GM23338 (cell line): ENCODE measurements at regions not wholly inside any gene's neighbourhood (a gene's known extent, or its start where the extent isn't known, plus 50 kb on each side); places are given as distances from the start of the nearest gene placed in this dataset.

ENCODE experiments used
- ATAC-seq: fragments of 200-7000 bp; cut with Tn5 transposase; 3 replicates; pipeline ENCODE4 v1.9.1; 2020
- DNase-seq: peaks from one replicate; pipeline ENCODE4 v3.0.0-alpha.2; 2015; ENCODE audit warnings: low spot score
- H2AFZ ChIP-seq: fragments of 200-600 bp; sonication (generic); 2 replicates; pipeline ENCODE4 v1.8.0; 2016; ENCODE audit warnings: antibody characterized with exemption, mild to moderate bottlenecking, moderate library complexity
- H3F3A ChIP-seq: fragments of 200-600 bp; sonication (generic); replicated peaks from 2 replicates; pipeline ENCODE4 v1.8.0; 2017; ENCODE audit warnings: antibody characterized with exemption, mixed run types, low read depth
- H3K27ac ChIP-seq: fragments of 200-600 bp; sonication (generic); 2 replicates; pipeline ENCODE4 v1.6.1; 2016; ENCODE audit warnings: low read depth
- H3K27me3 ChIP-seq: fragments of 200-600 bp; sonication (generic); 2 replicates; pipeline ENCODE4 v1.8.0; 2016; ENCODE audit warnings: mild to moderate bottlenecking, mixed run types, moderate library complexity; ENCODE audit not compliant: insufficient read depth
- H3K36me3 ChIP-seq: fragments of 200-600 bp; sonication (generic); 2 replicates; pipeline ENCODE4 v1.8.0; 2016; ENCODE audit warnings: mild to moderate bottlenecking; ENCODE audit not compliant: insufficient read depth
- H3K4me1 ChIP-seq: fragments of 200-600 bp; sonication (generic); 2 replicates; pipeline ENCODE4 v1.8.0; 2016; ENCODE audit warnings: mild to moderate bottlenecking, moderate library complexity; ENCODE audit not compliant: insufficient read depth
- H3K4me2 ChIP-seq: fragments of 200-600 bp; sonication (generic); 2 replicates; pipeline ENCODE4 v1.7.1; 2017; ENCODE audit warnings: mixed run types
- H3K4me3 ChIP-seq: fragments of 200-600 bp; sonication (generic); 2 replicates; pipeline ENCODE4 v1.6.1; 2016; ENCODE audit warnings: mixed run types
- H3K79me2 ChIP-seq: fragments of 200-600 bp; sonication (generic); replicated peaks from 2 replicates; pipeline ENCODE4 v1.8.0; 2017; ENCODE audit warnings: mild to moderate bottlenecking; ENCODE audit not compliant: insufficient read depth
- H3K9me2 ChIP-seq: fragments of 200-600 bp; sonication (generic); 2 replicates; pipeline ENCODE4 v1.8.0; 2017; ENCODE audit not compliant: insufficient read depth
- H4K20me1 ChIP-seq: fragments of 200-600 bp; sonication (generic); replicated peaks from 2 replicates; pipeline ENCODE4 v1.8.0; 2017; ENCODE audit warnings: mild to moderate bottlenecking; ENCODE audit not compliant: insufficient read depth
- H3K27ac Mint-ChIP-seq: 2 replicates; pipeline ENCODE4 v1.8.0; 2020; ENCODE audit warnings: inconsistent platforms, mild to moderate bottlenecking, moderate library complexity, mixed read lengths
- H3K27me3 Mint-ChIP-seq: 3 replicates; pipeline ENCODE4 v1.8.0; 2022; ENCODE audit warnings: low read depth, mild to moderate bottlenecking, moderate library complexity, mixed read lengths, inconsistent platforms; ENCODE audit not compliant: insufficient read depth, poor library complexity
- H3K36me3 Mint-ChIP-seq: 3 replicates; pipeline ENCODE4 v1.8.0; 2021; ENCODE audit warnings: low read depth, mild to moderate bottlenecking, inconsistent platforms, moderate library complexity, mixed read lengths
- H3K4me1 Mint-ChIP-seq: 3 replicates; pipeline ENCODE4 v1.8.0; 2020; ENCODE audit warnings: mild to moderate bottlenecking, inconsistent platforms, mixed read lengths
- H3K4me3 Mint-ChIP-seq: 3 replicates; pipeline ENCODE4 v1.8.0; 2021; ENCODE audit warnings: moderate library complexity, mild to moderate bottlenecking, inconsistent platforms, mixed read lengths
- H3K9me3 Mint-ChIP-seq: 3 replicates; pipeline ENCODE4 v1.8.0; 2020; ENCODE audit warnings: moderate library complexity, mild to moderate bottlenecking, inconsistent platforms, mixed read lengths
- CREB1 ChIP-seq: fragments of 250-450 bp; sonication (Bioruptor Pico); IDR thresholded peaks from 2 replicates; pipeline ENCODE4 v1.5.0; 2020; ENCODE audit warnings: low read depth, mild to moderate bottlenecking, moderate library complexity
- CTCF ChIP-seq, 2 experiments: fragments of 200-600 bp in 1 of 2; sonication (generic) in 1 of 2; conservative IDR thresholded peaks; 2 replicates each; pipeline versions ENCODE4 v1.5.1 to v1.6.1; 2016 to 2017; ENCODE audit warnings: antibody characterized with exemption in 2 of 2, low read depth in 2 of 2, mild to moderate bottlenecking in 2 of 2, moderate library complexity in 1 of 2
- ETS1 ChIP-seq: IDR thresholded peaks from 2 replicates; pipeline ENCODE4 v1.6.1; 2016; ENCODE audit warnings: antibody characterized with exemption
- EZH2 ChIP-seq: fragments of 200-600 bp; sonication (generic); IDR thresholded peaks from one replicate; pipeline ENCODE4 v1.8.0; 2017; ENCODE audit warnings: antibody characterized with exemption, mild to moderate bottlenecking, low read depth; ENCODE audit not compliant: unreplicated experiment
- NANOG ChIP-seq: IDR thresholded peaks from 2 replicates; pipeline ENCODE4 v1.6.1; 2016; ENCODE audit warnings: antibody characterized with exemption, borderline replicate concordance
- REST ChIP-seq: IDR thresholded peaks from one replicate; pipeline ENCODE4 v1.6.1; 2018; ENCODE audit warnings: antibody characterized with exemption; ENCODE audit not compliant: unreplicated experiment
- ZNF114 ChIP-seq: fragments of 250-450 bp; sonication (Bioruptor Pico); IDR thresholded peaks from 2 replicates; pipeline ENCODE4 v1.5.0; 2020; ENCODE audit warnings: mild to moderate bottlenecking, moderate library complexity
- ZNF462 ChIP-seq: fragments of 250-450 bp; sonication (Bioruptor Pico); IDR thresholded peaks from 2 replicates; pipeline ENCODE4 v1.5.0; 2020; ENCODE audit warnings: mild to moderate bottlenecking, moderate library complexity

GRCh38 chr4:122219356-122219755, 67.2 kb downstream of the BLTP1 start (continued):
- no peak for TF ChIP-seq REST
- no peak for TF ChIP-seq EZH2
- no peak for TF ChIP-seq ZNF114 (CRISPR knock-in tag)

GRCh38 chr4:122221322-122221721, 69.2 kb downstream of the BLTP1 start:
- no peaks in the 10 kb centered on the region for H3K9me2 ChIP-seq
- no peaks in the 10 kb centered on the region for H3K9me3 Mint-ChIP-seq
- no peaks in the 10 kb centered on the region for H3K27me3 Mint-ChIP-seq
- H3K27ac Mint-ChIP-seq, result no peak overlapping the region
- ATAC-seq (no peak), DNase-seq (no peak)
- no peak overlapping the region for H2AFZ ChIP-seq
- H3K4me3 Mint-ChIP-seq, result no peak overlapping the region
- H3K4me2 ChIP-seq, result no peak overlapping the region
- H3K4me1 ChIP-seq, result peaks cover 2% of the 10 kb centered on the region; the same call in 1 of the 2 replicates
- H3K4me1 Mint-ChIP-seq, result peaks cover 9% of the 10 kb centered on the region; the same call in 2 of the 3 replicates
- no peaks in the 10 kb centered on the region for H3F3A ChIP-seq
- H3K79me2 ChIP-seq, result no peaks in the 10 kb centered on the region
- peaks cover 4% of the 10 kb centered on the region; the same call in 1 of the 2 replicates for H3K36me3 ChIP-seq
- H3K27me3 ChIP-seq, result no peaks in the 10 kb centered on the region
- H3K27ac ChIP-seq, result no peak overlapping the region
- H3K36me3 Mint-ChIP-seq, result peaks cover 4% of the 10 kb centered on the region; the same call in 2 of the 3 replicates
- H3K4me3 ChIP-seq, result no peak overlapping the region
- H4K20me1 ChIP-seq, result no peaks in the 10 kb centered on the region
- TF ChIP-seq ZNF462 (CRISPR knock-in tag) (no peak), ETS1 (no peak), NANOG (no peak), CTCF (conservative IDR thresholded peaks at IDR 0.05; ENCODE audit: low read depth in 2 of 2) (no peak), EZH2 (no peak), REST (no peak), ZNF114 (CRISPR knock-in tag) (no peak), CREB1 (CRISPR knock-in tag) (no peak)
